ENCODE measurements at regions not wholly inside any gene's neighbourhood (a gene's known extent, or its start where the extent isn't known, plus 50 kb on each side); places are given as distances from the start of the nearest gene placed in this dataset.

- TF ChIP-seq, protein P1, sequence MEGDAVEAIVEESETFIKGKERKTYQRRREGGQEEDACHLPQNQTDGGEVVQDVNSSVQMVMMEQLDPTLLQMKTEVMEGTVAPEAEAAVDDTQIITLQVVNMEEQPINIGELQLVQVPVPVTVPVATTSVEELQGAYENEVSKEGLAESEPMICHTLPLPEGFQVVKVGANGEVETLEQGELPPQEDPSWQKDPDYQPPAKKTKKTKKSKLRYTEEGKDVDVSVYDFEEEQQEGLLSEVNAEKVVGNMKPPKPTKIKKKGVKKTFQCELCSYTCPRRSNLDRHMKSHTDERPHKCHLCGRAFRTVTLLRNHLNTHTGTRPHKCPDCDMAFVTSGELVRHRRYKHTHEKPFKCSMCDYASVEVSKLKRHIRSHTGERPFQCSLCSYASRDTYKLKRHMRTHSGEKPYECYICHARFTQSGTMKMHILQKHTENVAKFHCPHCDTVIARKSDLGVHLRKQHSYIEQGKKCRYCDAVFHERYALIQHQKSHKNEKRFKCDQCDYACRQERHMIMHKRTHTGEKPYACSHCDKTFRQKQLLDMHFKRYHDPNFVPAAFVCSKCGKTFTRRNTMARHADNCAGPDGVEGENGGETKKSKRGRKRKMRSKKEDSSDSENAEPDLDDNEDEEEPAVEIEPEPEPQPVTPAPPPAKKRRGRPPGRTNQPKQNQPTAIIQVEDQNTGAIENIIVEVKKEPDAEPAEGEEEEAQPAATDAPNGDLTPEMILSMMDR (IDR thresholded peaks at IDR 0.05) = no peak
- TF ChIP-seq FOXK1 (CRISPR knock-in tag; IDR thresholded peaks at IDR 0.05) = no peak
- TF ChIP-seq NR1H2 (CRISPR knock-in tag; IDR thresholded peaks at IDR 0.05) = no peak
- no peak for TF ChIP-seq ETV6 (CRISPR knock-in tag; IDR thresholded peaks at IDR 0.05)
- TF ChIP-seq, protein P2, sequence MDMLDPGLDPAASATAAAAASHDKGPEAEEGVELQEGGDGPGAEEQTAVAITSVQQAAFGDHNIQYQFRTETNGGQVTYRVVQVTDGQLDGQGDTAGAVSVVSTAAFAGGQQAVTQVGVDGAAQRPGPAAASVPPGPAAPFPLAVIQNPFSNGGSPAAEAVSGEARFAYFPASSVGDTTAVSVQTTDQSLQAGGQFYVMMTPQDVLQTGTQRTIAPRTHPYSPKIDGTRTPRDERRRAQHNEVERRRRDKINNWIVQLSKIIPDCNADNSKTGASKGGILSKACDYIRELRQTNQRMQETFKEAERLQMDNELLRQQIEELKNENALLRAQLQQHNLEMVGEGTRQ (CRISPR knock-in tag; IDR thresholded peaks at IDR 0.05) = no peak
- no peak for TF ChIP-seq ATF3 (CRISPR knock-in tag; conservative IDR thresholded peaks at IDR 0.05)
- TF ChIP-seq, protein P3, sequence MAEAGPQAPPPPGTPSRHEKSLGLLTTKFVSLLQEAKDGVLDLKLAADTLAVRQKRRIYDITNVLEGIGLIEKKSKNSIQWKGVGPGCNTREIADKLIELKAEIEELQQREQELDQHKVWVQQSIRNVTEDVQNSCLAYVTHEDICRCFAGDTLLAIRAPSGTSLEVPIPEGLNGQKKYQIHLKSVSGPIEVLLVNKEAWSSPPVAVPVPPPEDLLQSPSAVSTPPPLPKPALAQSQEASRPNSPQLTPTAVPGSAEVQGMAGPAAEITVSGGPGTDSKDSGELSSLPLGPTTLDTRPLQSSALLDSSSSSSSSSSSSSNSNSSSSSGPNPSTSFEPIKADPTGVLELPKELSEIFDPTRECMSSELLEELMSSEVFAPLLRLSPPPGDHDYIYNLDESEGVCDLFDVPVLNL (CRISPR knock-in tag; IDR thresholded peaks at IDR 0.05; ENCODE audit: borderline replicate concordance, low read depth) = no peak
- TF ChIP-seq CBFB (CRISPR knock-in tag; IDR thresholded peaks at IDR 0.05; ENCODE audit: low read depth) = no peak
- TF ChIP-seq FOXJ3 (CRISPR knock-in tag; IDR thresholded peaks at IDR 0.05; ENCODE audit: borderline replicate concordance) = no peak
Observed at GRCh38 chr13:90776051-90776748, 571.3 kb upstream of the MIR17HG start.
